Keratinocyte (primary cell): ENCODE measurements at regions not wholly inside any gene's neighbourhood (a gene's known extent, or its start where the extent isn't known, plus 50 kb on each side); places are given as distances from the start of the nearest gene placed in this dataset.

Experiments
- DNase-seq: peaks from one replicate; pipeline ENCODE4 v3.0.0-alpha.2; 2011; ENCODE audit warnings: low read depth, missing footprints, low spot score
- FAIRE-seq: peaks from 2 replicates; lab custom pipeline; 2011; peaks lifted over from hg19 to GRCh38; lab: Jason Lieb, UNC
- H2AFZ ChIP-seq: 2 replicates; pipeline ENCODE4 v1.6.0; 2012; ENCODE audit warnings: low read length, control low read depth, inconsistent platforms; ENCODE audit not compliant: control insufficient read depth
- H3K27ac ChIP-seq: 2 replicates; pipeline ENCODE4 v1.5.1; 2011; ENCODE audit warnings: low read length; ENCODE audit not compliant: control insufficient read depth, insufficient read depth
- H3K27me3 ChIP-seq: 3 replicates; pipeline ENCODE4 v1.6.0; 2011; ENCODE audit warnings: low read length; ENCODE audit not compliant: control insufficient read depth, insufficient read depth; ENCODE audit errors: extremely low read depth
- H3K36me3 ChIP-seq, 2 experiments: 2 replicates in 1 of 2; 3 replicates in 1 of 2; pipeline ENCODE4 v1.5.1; 2011; ENCODE audit warnings: low read length in 2 of 2, mild to moderate bottlenecking in 1 of 2; ENCODE audit not compliant: control insufficient read depth in 2 of 2, insufficient read depth in 2 of 2; ENCODE audit errors: extremely low read depth in 1 of 2
- H3K4me1 ChIP-seq: 3 replicates; pipeline ENCODE4 v1.5.1; 2011; ENCODE audit warnings: low read length; ENCODE audit not compliant: control insufficient read depth, insufficient read depth; ENCODE audit errors: extremely low read depth
- H3K4me2 ChIP-seq: 3 replicates; pipeline ENCODE4 v1.6.0; 2011; ENCODE audit warnings: low read depth, low read length; ENCODE audit not compliant: control insufficient read depth, insufficient read depth; ENCODE audit errors: extremely low read depth
- H3K4me3 ChIP-seq, 3 experiments: fragments of 200-600 bp in 1 of 3; sonication (generic) in 1 of 3; 2 replicates in 2 of 3; 3 replicates in 1 of 3; pipeline ENCODE4 v1.5.1; 2011 to 2016; ENCODE audit warnings: low read length in 3 of 3, mild to moderate bottlenecking in 3 of 3, control low read depth in 2 of 3, inconsistent platforms in 1 of 3, low read depth in 1 of 3, mixed read lengths in 1 of 3, mixed run types in 1 of 3, moderate library complexity in 1 of 3; ENCODE audit not compliant: control insufficient read depth in 2 of 3, insufficient read depth in 2 of 3; ENCODE audit errors: extremely low read depth in 1 of 3
- H3K79me2 ChIP-seq: 2 replicates; pipeline ENCODE4 v1.6.0; 2012; ENCODE audit warnings: low read length; ENCODE audit not compliant: control insufficient read depth, insufficient read depth
- H3K9ac ChIP-seq: 3 replicates; pipeline ENCODE4 v1.6.0; 2011; ENCODE audit warnings: low read length; ENCODE audit not compliant: control insufficient read depth, insufficient read depth; ENCODE audit errors: extremely low read depth
- H3K9me1 ChIP-seq: 3 replicates; pipeline ENCODE4 v1.6.0; 2011; ENCODE audit warnings: low read length; ENCODE audit not compliant: control insufficient read depth, insufficient read depth; ENCODE audit errors: extremely low read depth
- H3K9me3 ChIP-seq: 2 replicates; pipeline ENCODE4 v1.5.1; 2012; ENCODE audit warnings: low read depth, low read length; ENCODE audit not compliant: control insufficient read depth
- H4K20me1 ChIP-seq: 3 replicates; pipeline ENCODE4 v1.6.0; 2011; ENCODE audit warnings: low read length; ENCODE audit not compliant: control insufficient read depth, insufficient read depth; ENCODE audit errors: extremely low read depth
- EZH2 ChIP-seq: IDR thresholded peaks from one replicate; pipeline ENCODE4 v1.6.1; 2012; ENCODE audit warnings: inconsistent platforms, mild to moderate bottlenecking, low read length, moderate library complexity
- dilution Hi-C: fragments of 300-500 bp; cut with MboI; formaldehyde crosslinking; loops from one replicate; pipeline ENCODE4 v1.7.0; 2020; ENCODE audit warnings: low sequenced_read_pairs; ENCODE audit not compliant: extremely low pct_ligation_motif_present
- TF ChIP-seq, protein P1 (sequence below), 3 experiments: IDR thresholded peaks in 1 of 3; conservative IDR thresholded peaks in 1 of 3; optimal IDR thresholded peaks in 1 of 3; 2 replicates in 2 of 3; 3 replicates in 1 of 3; pipeline versions ENCODE3 to v1.5.1; 2011; ENCODE audit warnings: low read length in 3 of 3, mild to moderate bottlenecking in 3 of 3, moderate library complexity in 2 of 3, control low read depth in 1 of 3, inconsistent platforms in 1 of 3; ENCODE audit not compliant: insufficient read depth in 2 of 3; ENCODE audit errors: extremely low read depth in 1 of 3

DNA sequence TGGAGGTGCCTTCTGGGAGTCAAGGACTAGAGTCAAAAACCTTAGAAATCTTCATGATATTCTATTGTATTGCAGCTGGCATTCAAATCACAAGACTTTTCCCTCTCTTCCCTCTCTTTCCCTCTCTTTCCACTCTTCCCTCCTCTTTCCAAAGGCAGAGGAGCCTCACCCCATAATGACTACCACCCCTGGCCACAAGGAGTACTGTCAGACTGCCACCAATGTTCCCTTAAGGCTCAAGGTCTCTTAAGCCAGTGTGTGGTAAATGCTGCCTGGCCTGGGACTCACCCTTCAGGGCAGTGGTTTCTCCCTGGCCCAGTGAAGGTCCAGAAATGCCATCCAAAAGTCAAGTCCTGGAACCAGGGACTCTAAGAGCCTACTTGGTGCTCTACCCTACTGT, 605.9 kb upstream of the PKDCC start:
- Histone ChIP-seq H3K27me3 (no peaks in the 10 kb centered on the region), H3K79me2 (no peaks in the 10 kb centered on the region), H3K4me1 (no peaks in the 10 kb centered on the region), H3K4me3 (no peak overlapping the region), H3K36me3 (no peaks in the 10 kb centered on the region), H3K27ac (no peak overlapping the region), H3K4me2 (no peak overlapping the region), H3K9me1 (no peaks in the 10 kb centered on the region), H3K9ac (no peak overlapping the region), H2AFZ (no peak overlapping the region), H4K20me1 (no peaks in the 10 kb centered on the region), H3K9me3 (no peaks in the 10 kb centered on the region)
- dilution Hi-C loops = no loop called here
- FAIRE-seq (no peak), DNase-seq (no peak)
- TF ChIP-seq, protein P1, sequence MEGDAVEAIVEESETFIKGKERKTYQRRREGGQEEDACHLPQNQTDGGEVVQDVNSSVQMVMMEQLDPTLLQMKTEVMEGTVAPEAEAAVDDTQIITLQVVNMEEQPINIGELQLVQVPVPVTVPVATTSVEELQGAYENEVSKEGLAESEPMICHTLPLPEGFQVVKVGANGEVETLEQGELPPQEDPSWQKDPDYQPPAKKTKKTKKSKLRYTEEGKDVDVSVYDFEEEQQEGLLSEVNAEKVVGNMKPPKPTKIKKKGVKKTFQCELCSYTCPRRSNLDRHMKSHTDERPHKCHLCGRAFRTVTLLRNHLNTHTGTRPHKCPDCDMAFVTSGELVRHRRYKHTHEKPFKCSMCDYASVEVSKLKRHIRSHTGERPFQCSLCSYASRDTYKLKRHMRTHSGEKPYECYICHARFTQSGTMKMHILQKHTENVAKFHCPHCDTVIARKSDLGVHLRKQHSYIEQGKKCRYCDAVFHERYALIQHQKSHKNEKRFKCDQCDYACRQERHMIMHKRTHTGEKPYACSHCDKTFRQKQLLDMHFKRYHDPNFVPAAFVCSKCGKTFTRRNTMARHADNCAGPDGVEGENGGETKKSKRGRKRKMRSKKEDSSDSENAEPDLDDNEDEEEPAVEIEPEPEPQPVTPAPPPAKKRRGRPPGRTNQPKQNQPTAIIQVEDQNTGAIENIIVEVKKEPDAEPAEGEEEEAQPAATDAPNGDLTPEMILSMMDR (optimal IDR thresholded peaks at IDR 0.05 in 1 of 3, IDR thresholded peaks at IDR 0.05 in 1 of 3, conservative IDR thresholded peaks at IDR 0.05 in 1 of 3; ENCODE audit: extremely low read depth in 1 of 3, insufficient read depth in 2 of 3, low read length in 3 of 3) = no peak
- TF ChIP-seq EZH2 = no peak

DNA sequence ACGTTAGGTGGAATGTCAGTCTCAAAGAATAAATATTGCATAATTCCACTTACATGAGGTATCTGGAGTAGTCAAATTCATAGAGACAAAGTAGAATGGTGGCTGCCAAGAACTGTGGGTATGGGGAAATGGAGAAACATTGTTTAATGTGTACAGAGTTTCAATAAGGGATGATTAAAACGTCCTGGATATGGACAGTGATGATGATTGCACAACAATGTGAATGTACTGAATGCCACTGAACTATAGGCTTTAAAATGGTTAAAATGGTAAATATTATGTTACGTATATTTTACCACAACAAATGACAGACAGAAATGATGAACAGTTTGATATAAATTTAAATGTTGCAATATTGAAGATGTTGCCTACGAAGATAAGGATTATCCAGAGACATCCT, 602.0 kb upstream of the PKDCC start:
- Histone ChIP-seq H3K36me3 (no peaks in the 10 kb centered on the region), H3K9me3 (no peaks in the 10 kb centered on the region), H3K9ac (no peak overlapping the region), H3K27ac (no peak overlapping the region), H3K79me2 (no peaks in the 10 kb centered on the region), H3K4me3 (no peak overlapping the region), H3K27me3 (no peaks in the 10 kb centered on the region), H3K9me1 (no peaks in the 10 kb centered on the region), H3K4me1 (no peaks in the 10 kb centered on the region), H2AFZ (no peak overlapping the region), H3K4me2 (no peak overlapping the region), H4K20me1 (no peaks in the 10 kb centered on the region)
- no peak for TF ChIP-seq EZH2
- TF ChIP-seq, protein P1 (optimal IDR thresholded peaks at IDR 0.05 in 1 of 3, IDR thresholded peaks at IDR 0.05 in 1 of 3, conservative IDR thresholded peaks at IDR 0.05 in 1 of 3; ENCODE audit: extremely low read depth in 1 of 3, insufficient read depth in 2 of 3, low read length in 3 of 3) = no peak
- FAIRE-seq = no peak
- dilution Hi-C loops = no loop called here
- DNase-seq = no peak
